ENCODE measurements at regions not wholly inside any gene's neighbourhood (a gene's known extent, or its start where the extent isn't known, plus 50 kb on each side); places are given as distances from the start of the nearest gene placed in this dataset.

GRCh38 chr12:125944446-125944845 is 879.2 kb downstream of the AACS start:
- TF ChIP-seq RBBP5 (IDR thresholded peaks at IDR 0.05; ENCODE audit: borderline replicate concordance, low read depth, low read length) (no peak), TAF7 (optimal IDR thresholded peaks at IDR 0.05; ENCODE audit: borderline replicate concordance, low read depth, low read length) (no peak), BCL11A (IDR thresholded peaks at IDR 0.05; ENCODE audit: low read depth in 2 of 2, low read length in 2 of 2) (no peak), TAF1 (IDR thresholded peaks at IDR 0.05; ENCODE audit: low read depth, low read length) (no peak), POU5F1 (IDR thresholded peaks at IDR 0.05; ENCODE audit: low read depth, low read length) (no peak), CHD1 (IDR thresholded peaks at IDR 0.05; ENCODE audit: low read depth, low read length) (no peak)
- TF ChIP-seq, protein P1, sequence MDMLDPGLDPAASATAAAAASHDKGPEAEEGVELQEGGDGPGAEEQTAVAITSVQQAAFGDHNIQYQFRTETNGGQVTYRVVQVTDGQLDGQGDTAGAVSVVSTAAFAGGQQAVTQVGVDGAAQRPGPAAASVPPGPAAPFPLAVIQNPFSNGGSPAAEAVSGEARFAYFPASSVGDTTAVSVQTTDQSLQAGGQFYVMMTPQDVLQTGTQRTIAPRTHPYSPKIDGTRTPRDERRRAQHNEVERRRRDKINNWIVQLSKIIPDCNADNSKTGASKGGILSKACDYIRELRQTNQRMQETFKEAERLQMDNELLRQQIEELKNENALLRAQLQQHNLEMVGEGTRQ (IDR thresholded peaks at IDR 0.05; ENCODE audit: low read length) = no peak
- TF ChIP-seq, protein P2, sequence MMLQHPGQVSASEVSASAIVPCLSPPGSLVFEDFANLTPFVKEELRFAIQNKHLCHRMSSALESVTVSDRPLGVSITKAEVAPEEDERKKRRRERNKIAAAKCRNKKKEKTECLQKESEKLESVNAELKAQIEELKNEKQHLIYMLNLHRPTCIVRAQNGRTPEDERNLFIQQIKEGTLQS (IDR thresholded peaks at IDR 0.05; ENCODE audit: insufficient read depth, low read depth, low read length) = no peak
- Histone ChIP-seq H3K4me1 (replicated peaks in 1 of 4; ENCODE audit: control insufficient read depth in 3 of 4, insufficient read depth in 4 of 4, low read length in 3 of 4) (peaks cover 0 to 5% (median 2%) of the 10 kb centered on the region in 4 experiments; a peak in 4 of 7 replicates), H2AK5ac (ENCODE audit: low read depth, low read length) (no peak overlapping the region), H3K23ac (ENCODE audit: insufficient read length) (no peak overlapping the region), H3K4me2 (ENCODE audit: insufficient read depth in 1 of 2, low read depth in 2 of 2, low read length in 2 of 2) (no peak overlapping the region), H2BK15ac (ENCODE audit: low read length) (no peak overlapping the region), H2AFZ (ENCODE audit: low read length) (no peak overlapping the region), H3K27ac (ENCODE audit: low read depth, low read length) (no peak overlapping the region), H2BK20ac (ENCODE audit: low read length) (no peak overlapping the region), H3K4me3 (ENCODE audit: extremely low read depth in 1 of 4, insufficient read depth in 2 of 4, low read depth in 3 of 4, low read length in 4 of 4) (no peak overlapping the region), H3K79me2 (ENCODE audit: control insufficient read depth in 1 of 2, insufficient read depth in 2 of 2, low read length in 2 of 2) (no peaks in the 10 kb centered on the region), H3K9me3 (ENCODE audit: insufficient read depth in 2 of 2, low read depth in 1 of 2, low read length in 1 of 2) (no peaks in the 10 kb centered on the region), H3K23me2 (ENCODE audit: low read depth, low read length) (no peaks in the 10 kb centered on the region), H4K5ac (ENCODE audit: insufficient read length, low read depth, low read length) (no peak overlapping the region), H3K14ac (ENCODE audit: insufficient read length) (no peak overlapping the region), H3K79me1 (ENCODE audit: low read depth, low read length) (no peaks in the 10 kb centered on the region), H2BK12ac (ENCODE audit: low read depth, low read length) (no peak overlapping the region), H4K20me1 (replicated peaks in 1 of 2; ENCODE audit: control insufficient read depth in 1 of 2, insufficient read depth in 2 of 2, low read length in 2 of 2) (no peaks in the 10 kb centered on the region), H3K9ac (replicated peaks in 1 of 4; ENCODE audit: extremely low read depth in 1 of 4, low read depth in 3 of 4, low read length in 3 of 4) (no peak overlapping the region), H3K56ac (replicated peaks; ENCODE audit: insufficient read length, low read depth, low read length) (no peak overlapping the region), H3K27me3 (replicated peaks in 1 of 4; ENCODE audit: control insufficient read depth in 3 of 4, extremely low read depth in 1 of 4, insufficient read depth in 3 of 4, low read length in 3 of 4) (no peaks in the 10 kb centered on the region; a peak in 1 of 7 replicates), H4K8ac (ENCODE audit: extremely low read depth, insufficient read depth, low read length) (no peak overlapping the region), H2BK5ac (ENCODE audit: low read depth, low read length) (no peak overlapping the region), H4K91ac (replicated peaks; ENCODE audit: insufficient read length, low read length) (no peak overlapping the region), H3K18ac (ENCODE audit: extremely low read depth, low read length) (no peak overlapping the region), H2BK120ac (replicated peaks; ENCODE audit: low read depth, low read length) (no peak overlapping the region), H3K4ac (replicated peaks; ENCODE audit: insufficient read length, low read depth, low read length) (no peak overlapping the region), H3K36me3 (ENCODE audit: control insufficient read depth in 2 of 4, insufficient read depth in 4 of 4, low read length in 3 of 4) (no peaks in the 10 kb centered on the region)
- no peak for DNase-seq (ENCODE audit: low read depth in 1 of 2, low spot score in 2 of 2)
- CTCF ChIA-PET (ENCODE audit: partially characterized antibody) = interaction anchor here (0.8 to 1.2 kb wide), 4 partner anchors 10 to 56 kb away, joined by 3 read pairs; no protein-coding TSS in a partner anchor
- 93% methylated on average over 2 of the region's 2 CpGs; no CpG with 5 or more reads in 1 of the 2 experiments for WGBS, 2 experiments (ENCODE audit: extremely low coverage in 1 of 2, insufficient coverage in 1 of 2, insufficient read length in 1 of 2, insufficient replicate concordance in 2 of 2, low coverage in 1 of 2, low lambda C conversion rate in 2 of 2, missing lambda C conversion rate in 1 of 2)
- FAIRE-seq = no peak
- POLR2A ChIA-PET (ENCODE audit: partially characterized antibody) = no interaction called here
